Endothelial cell of umbilical vein (primary cell): ENCODE measurements at regions not wholly inside any gene's neighbourhood (a gene's known extent, or its start where the extent isn't known, plus 50 kb on each side); places are given as distances from the start of the nearest gene placed in this dataset.
"Not testable (repeated sequence)": the region's sequence is repeated elsewhere in the genome, so short reads cannot be mapped to it uniquely, and the experiment has no call there.

Experiments used
- BruUV-seq: library from RNA; stranded (reverse); fragments of 400-500 nt; replicated peaks from 2 replicates; lab custom pipeline; 2021; lab: Mats Ljungman, UMichigan
- CTCF ChIA-PET: fragments of 300-600, 350-600 bp; sonication (Branson Sonifier 250); formaldehyde crosslinking; loops from one replicate; lab custom pipeline; 2021; ENCODE audit warnings: antibody characterized with exemption, inconsistent platforms; lab: Charles Lee
- POLR2A ChIA-PET: fragments of 300-600, 350-600 bp; sonication (Branson Sonifier 250); formaldehyde crosslinking; loops from one replicate; lab custom pipeline; 2021; ENCODE audit warnings: antibody characterized with exemption, inconsistent platforms; lab: Charles Lee
- DNase-seq: peaks from one replicate; pipeline ENCODE4 v3.0.0-alpha.2; 2011; ENCODE audit warnings: low read depth, low spot score
- FAIRE-seq: peaks from 2 replicates; lab custom pipeline; 2011; peaks lifted over from hg19 to GRCh38; lab: Jason Lieb, UNC
- H2AFZ ChIP-seq: 2 replicates; pipeline ENCODE4 v1.6.0; 2012; ENCODE audit warnings: low read depth, low read length, control low read depth, inconsistent platforms
- H3K27ac ChIP-seq: 2 replicates; pipeline ENCODE4 v1.5.1; 2011; ENCODE audit warnings: low read depth, mild to moderate bottlenecking, control low read depth, low read length, moderate library complexity; ENCODE audit not compliant: insufficient read depth
- H3K27me3 ChIP-seq, 2 experiments: 2 replicates each; pipeline versions ENCODE4 v1.6.0 to v1.6.1; 2011; ENCODE audit warnings: low read length in 2 of 2, mixed read lengths in 1 of 2; ENCODE audit not compliant: control insufficient read depth in 2 of 2, insufficient read depth in 2 of 2
- H3K36me3 ChIP-seq, 2 experiments: 2 replicates in 1 of 2; 3 replicates in 1 of 2; pipeline ENCODE4 v1.5.1; 2011; ENCODE audit warnings: low read length in 2 of 2, mild to moderate bottlenecking in 1 of 2, moderate library complexity in 1 of 2; ENCODE audit not compliant: control insufficient read depth in 2 of 2, insufficient read depth in 2 of 2; ENCODE audit errors: extremely low read depth in 1 of 2
- H3K4me1 ChIP-seq: 3 replicates; pipeline ENCODE4 v1.5.1; 2011; ENCODE audit warnings: mild to moderate bottlenecking, low read length; ENCODE audit not compliant: control insufficient read depth, insufficient read depth; ENCODE audit errors: extremely low read depth
- H3K4me2 ChIP-seq: 2 replicates; pipeline ENCODE4 v1.6.1; 2011; ENCODE audit warnings: low read length, control low read depth, mixed read lengths; ENCODE audit not compliant: insufficient read depth
- H3K4me3 ChIP-seq, 3 experiments: fragments of 200-600 bp in 1 of 3; sonication (generic), shearing (Covaris generic) in 1 of 3; replicated peaks in 1 of 3; 2 replicates each; pipeline ENCODE4 v1.5.1; 2011 to 2016; ENCODE audit warnings: control low read depth in 3 of 3, low read length in 3 of 3, mild to moderate bottlenecking in 2 of 3, inconsistent platforms in 1 of 3, low read depth in 1 of 3, moderate library complexity in 1 of 3; ENCODE audit not compliant: insufficient read depth in 1 of 3
- H3K79me2 ChIP-seq: 2 replicates; pipeline ENCODE4 v1.6.0; 2012; ENCODE audit warnings: low read length, inconsistent platforms; ENCODE audit not compliant: control insufficient read depth, insufficient read depth
- H3K9ac ChIP-seq: replicated peaks from 2 replicates; pipeline ENCODE3; 2011; ENCODE audit warnings: low read length, control low read depth; ENCODE audit not compliant: insufficient read depth; ENCODE audit errors: extremely low read depth
- H3K9me1 ChIP-seq: replicated peaks from 3 replicates; pipeline ENCODE4 v1.6.0; 2011; ENCODE audit warnings: mild to moderate bottlenecking, low read length; ENCODE audit not compliant: control insufficient read depth, insufficient read depth; ENCODE audit errors: extremely low read depth
- H3K9me3 ChIP-seq: replicated peaks from 2 replicates; pipeline ENCODE4 v1.5.1; 2012; ENCODE audit warnings: low read length, inconsistent platforms; ENCODE audit not compliant: control insufficient read depth, insufficient read depth
- H4K20me1 ChIP-seq: replicated peaks from 2 replicates; pipeline ENCODE3; 2011; ENCODE audit warnings: mild to moderate bottlenecking, low read length; ENCODE audit not compliant: control insufficient read depth, insufficient read depth; ENCODE audit errors: extremely low read depth
- FOS ChIP-seq: IDR thresholded peaks from 2 replicates; pipeline ENCODE4 v1.6.1; 2011; ENCODE audit warnings: mild to moderate bottlenecking, low read length, moderate library complexity, borderline replicate concordance; ENCODE audit not compliant: insufficient read depth
- GATA2 ChIP-seq: IDR thresholded peaks from 2 replicates; pipeline ENCODE4 v1.7.0; 2011; ENCODE audit warnings: low read depth, mild to moderate bottlenecking, moderate library complexity, mixed read lengths, low read length; ENCODE audit not compliant: insufficient read length, insufficient read depth
- POLR2A ChIP-seq: IDR thresholded peaks from 2 replicates; pipeline ENCODE4 v1.6.1; 2012; ENCODE audit warnings: low read depth, mild to moderate bottlenecking, control low read depth, low read length
- POLR2AphosphoS5 ChIP-seq: IDR thresholded peaks from 2 replicates; pipeline ENCODE4 v1.6.1; 2012; ENCODE audit warnings: low read depth, mild to moderate bottlenecking, control low read depth, low read length, moderate library complexity; ENCODE audit not compliant: insufficient read depth
- dilution Hi-C: fragments of 300-500 bp; cut with MboI; formaldehyde crosslinking; loops from one replicate; pipeline ENCODE4 v1.15.0; 2019; ENCODE audit warnings: low sequenced_read_pairs; ENCODE audit not compliant: extremely low pct_ligation_motif_present
- intact Hi-C: fragments of 100-400 bp; cut with micrococcal nuclease; formaldehyde crosslinking; loops from one replicate; pipeline ENCODE4 v1.10.0; 2022
- TF ChIP-seq, protein P1 (sequence below): IDR thresholded peaks from 2 replicates; pipeline ENCODE4 v1.6.1; 2011; ENCODE audit not compliant: insufficient read depth, insufficient read length

DNA sequence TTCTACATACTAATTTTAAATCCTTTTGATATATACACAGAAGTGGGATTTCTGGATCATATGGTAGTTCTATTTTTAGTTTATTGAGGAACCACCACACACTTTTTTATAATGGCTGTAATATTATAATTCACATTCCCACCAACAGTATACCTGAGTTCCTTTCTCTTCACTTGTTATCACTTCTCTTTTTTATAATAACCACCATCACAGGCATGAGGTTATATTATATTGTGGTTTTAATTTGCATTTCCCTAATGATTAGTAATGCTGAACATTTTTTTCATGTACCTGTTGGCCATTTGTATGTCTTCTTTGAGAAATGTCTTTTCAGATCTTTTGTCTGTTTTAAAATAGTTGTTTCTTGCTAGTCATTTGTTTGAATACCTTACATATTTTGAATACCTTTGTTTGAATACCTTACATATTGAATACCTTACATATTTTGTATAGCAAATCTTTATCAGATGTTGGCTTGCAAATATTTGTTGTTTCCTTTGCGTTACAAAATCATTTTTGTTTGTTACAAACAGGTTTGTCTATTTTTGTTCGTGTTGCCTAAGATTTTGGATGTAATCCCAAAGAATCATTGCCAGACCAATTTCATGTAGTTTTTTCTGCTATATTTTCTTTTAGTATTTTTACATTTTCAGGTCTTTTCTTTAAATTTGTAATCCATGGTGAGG lies 198.5 kb upstream of the KLF8 start:
- dilution Hi-C loops: no loop called here
- CTCF ChIA-PET: no interaction called here

DNA sequence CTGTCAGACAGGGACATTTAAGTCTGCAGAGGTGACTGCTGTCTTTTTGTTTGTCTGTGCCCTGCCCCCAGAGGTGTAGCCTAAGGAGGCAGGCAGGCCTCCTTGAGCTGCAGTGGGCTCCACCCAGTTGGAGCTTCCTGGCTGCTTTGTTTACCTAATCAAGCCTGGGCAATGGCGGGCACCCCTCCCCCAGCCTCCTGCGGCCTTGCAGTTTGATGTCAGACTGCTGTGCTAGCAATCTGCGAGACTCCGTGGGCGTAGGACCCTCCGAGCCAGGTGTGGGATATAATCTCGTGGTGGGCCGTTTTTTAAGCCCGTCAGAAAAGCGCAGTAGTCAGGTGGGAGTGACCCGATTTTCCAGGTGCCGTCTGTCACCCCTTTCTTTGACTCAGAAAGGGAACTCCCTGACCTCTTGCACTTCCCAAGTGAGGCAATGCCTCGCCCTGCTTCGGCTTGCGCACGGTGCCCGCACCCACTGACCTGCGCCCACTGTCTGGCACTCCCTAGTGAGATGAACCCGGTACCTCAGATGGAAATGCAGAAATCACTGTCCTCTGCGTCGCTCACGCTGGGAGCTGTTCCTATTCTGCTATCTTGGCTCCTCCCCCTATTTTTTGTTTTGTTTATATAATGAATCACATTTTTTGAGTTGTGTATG lies 179.4 kb upstream of the KLF8 start:
- CTCF ChIA-PET, DNase-seq, H3K36me3 ChIP-seq, BruUV-seq, H4K20me1 ChIP-seq, H3K9me1 ChIP-seq, H3K27ac ChIP-seq, H3K27me3 ChIP-seq, H3K9ac ChIP-seq, dilution Hi-C loops, FAIRE-seq, POLR2A ChIA-PET, H2AFZ ChIP-seq, H3K79me2 ChIP-seq, H3K4me2 ChIP-seq, H3K9me3 ChIP-seq, H3K4me3 ChIP-seq, intact Hi-C loops, H3K4me1 ChIP-seq: not testable (repeated sequence)

More for the DNA sequence above, 198.5 kb upstream of the KLF8 start:
- H3K9ac ChIP-seq: no peak overlapping the region
- no peaks in the 10 kb centered on the region for H3K9me1 ChIP-seq
- intact Hi-C loops: no loop called here
- BruUV-seq: no TSS peak
- no peak for FAIRE-seq
- no peaks in the 10 kb centered on the region for H3K36me3 ChIP-seq
- H3K79me2 ChIP-seq: no peaks in the 10 kb centered on the region
- no peak for DNase-seq
- H3K27ac ChIP-seq: no peak overlapping the region
- no peaks in the 10 kb centered on the region for H3K9me3 ChIP-seq
- H2AFZ ChIP-seq: no peak overlapping the region
- no peaks in the 10 kb centered on the region for H3K27me3 ChIP-seq
- no peak overlapping the region for H3K4me3 ChIP-seq
- H3K4me2 ChIP-seq: no peak overlapping the region
- H4K20me1 ChIP-seq: no peaks in the 10 kb centered on the region
- H3K4me1 ChIP-seq: no peaks in the 10 kb centered on the region
- TF ChIP-seq, protein P1, sequence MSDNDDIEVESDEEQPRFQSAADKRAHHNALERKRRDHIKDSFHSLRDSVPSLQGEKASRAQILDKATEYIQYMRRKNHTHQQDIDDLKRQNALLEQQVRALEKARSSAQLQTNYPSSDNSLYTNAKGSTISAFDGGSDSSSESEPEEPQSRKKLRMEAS: no peak
- TF ChIP-seq GATA2 (no peak), POLR2AphosphoS5 (no peak), POLR2A (no peak), FOS (no peak)
- POLR2A ChIA-PET: no interaction called here
